H1 (cell line): ENCODE measurements at regions not wholly inside any gene's neighbourhood (a gene's known extent, or its start where the extent isn't known, plus 50 kb on each side); places are given as distances from the start of the nearest gene placed in this dataset.

Experiments
- CTCF ChIA-PET: fragments of 300-600 bp; sonication (Branson Sonifier 250); formaldehyde crosslinking; loops from one replicate; lab custom pipeline; 2021; ENCODE audit not compliant: partially characterized antibody; lab: Charles Lee
- POLR2A ChIA-PET: fragments of 300-600 bp; sonication (Branson Sonifier 250); formaldehyde crosslinking; loops from one replicate; lab custom pipeline; 2021; ENCODE audit warnings: inconsistent platforms; ENCODE audit not compliant: partially characterized antibody; lab: Charles Lee
- DNase-seq, 2 experiments: peaks; one replicate each; pipeline versions ENCODE4 v3.0.0 to v3.0.0-alpha.2; 2010 to 2022; ENCODE audit warnings: low spot score in 2 of 2, low read depth in 1 of 2, mixed read lengths in 1 of 2
- FAIRE-seq: peaks from 2 replicates; lab custom pipeline; 2011; peaks lifted over from hg19 to GRCh38; lab: Jason Lieb, UNC
- H2AFZ ChIP-seq: 2 replicates; pipeline ENCODE4 v1.8.1; 2012; ENCODE audit warnings: low read length, inconsistent platforms
- H2AK5ac ChIP-seq: 2 replicates; pipeline ENCODE4 v1.6.1; 2013; ENCODE audit warnings: low read depth, low read length
- H2BK120ac ChIP-seq: replicated peaks from 2 replicates; pipeline ENCODE3; 2013; ENCODE audit warnings: low read depth, low read length, inconsistent platforms
- H2BK12ac ChIP-seq: 2 replicates; pipeline ENCODE4 v1.6.1; 2013; ENCODE audit warnings: low read depth, low read length
- H2BK15ac ChIP-seq: 2 replicates; pipeline ENCODE4 v1.6.1; 2013; ENCODE audit warnings: low read length
- H2BK20ac ChIP-seq: 2 replicates; pipeline ENCODE4 v1.6.1; 2013; ENCODE audit warnings: low read length
- H2BK5ac ChIP-seq: 2 replicates; pipeline ENCODE4 v1.6.1; 2013; ENCODE audit warnings: low read depth, low read length
- H3K14ac ChIP-seq: 2 replicates; pipeline ENCODE4 v1.6.1; 2013; ENCODE audit warnings: inconsistent platforms; ENCODE audit not compliant: insufficient read length
- H3K18ac ChIP-seq: 2 replicates; pipeline ENCODE4 v1.6.1; 2013; ENCODE audit warnings: low read length; ENCODE audit errors: extremely low read depth
- H3K23ac ChIP-seq: 2 replicates; pipeline ENCODE4 v1.6.1; 2013; ENCODE audit warnings: inconsistent platforms; ENCODE audit not compliant: insufficient read length
- H3K23me2 ChIP-seq: 2 replicates; pipeline ENCODE4 v1.6.1; 2013; ENCODE audit warnings: low read depth, low read length
- H3K27ac ChIP-seq: 2 replicates; pipeline ENCODE4 v1.6.1; 2011; ENCODE audit warnings: low read depth, low read length, inconsistent platforms
- H3K27me3 ChIP-seq, 4 experiments: replicated peaks in 1 of 4; 1 replicate in 1 of 4; 2 replicates in 3 of 4; pipeline versions ENCODE4 v1.6.1 to v1.8.1; 2011 to 2013; ENCODE audit warnings: low read length in 3 of 4, mild to moderate bottlenecking in 3 of 4, inconsistent platforms in 2 of 4, mixed read lengths in 2 of 4, moderate library complexity in 1 of 4; ENCODE audit not compliant: control insufficient read depth in 3 of 4, insufficient read depth in 3 of 4; ENCODE audit errors: extremely low read depth in 1 of 4
- H3K36me3 ChIP-seq, 4 experiments: 2 replicates each; pipeline versions ENCODE4 v1.6.1 to v1.8.1; 2011 to 2013; ENCODE audit warnings: mild to moderate bottlenecking in 4 of 4, low read length in 3 of 4, moderate library complexity in 2 of 4, control low read depth in 1 of 4, inconsistent platforms in 1 of 4; ENCODE audit not compliant: insufficient read depth in 4 of 4, control insufficient read depth in 2 of 4
- H3K4ac ChIP-seq: replicated peaks from 2 replicates; pipeline ENCODE3; 2013; ENCODE audit warnings: low read length, low read depth, mixed read lengths, inconsistent platforms; ENCODE audit not compliant: insufficient read length
- H3K4me1 ChIP-seq, 4 experiments: replicated peaks in 1 of 4; 1 replicate in 1 of 4; 2 replicates in 3 of 4; pipeline versions ENCODE4 v1.6.1 to v1.8.1; 2011 to 2013; ENCODE audit warnings: low read length in 3 of 4, inconsistent platforms in 2 of 4, mixed read lengths in 1 of 4; ENCODE audit not compliant: insufficient read depth in 4 of 4, control insufficient read depth in 3 of 4
- H3K4me2 ChIP-seq, 2 experiments: 2 replicates each; pipeline versions ENCODE4 v1.6.1 to v1.8.1; 2011 to 2013; ENCODE audit warnings: low read depth in 2 of 2, low read length in 2 of 2, control low read depth in 1 of 2, inconsistent platforms in 1 of 2, mild to moderate bottlenecking in 1 of 2; ENCODE audit not compliant: insufficient read depth in 1 of 2
- H3K4me3 ChIP-seq, 4 experiments: fragments of 200-600, 300-600 bp in 1 of 4; sonication (generic), shearing (Covaris generic), sonication (Bioruptor Twin) in 1 of 4; 2 replicates each; pipeline versions ENCODE4 v1.5.1 to v1.8.1; 2011 to 2016; ENCODE audit warnings: low read length in 4 of 4, low read depth in 3 of 4, control low read depth in 2 of 4, inconsistent platforms in 2 of 4, mild to moderate bottlenecking in 2 of 4, mixed read lengths in 1 of 4, moderate library complexity in 1 of 4; ENCODE audit not compliant: insufficient read depth in 2 of 4; ENCODE audit errors: extremely low read depth in 1 of 4
- H3K56ac ChIP-seq: replicated peaks from 2 replicates; pipeline ENCODE3; 2013; ENCODE audit warnings: low read depth, mild to moderate bottlenecking, mixed read lengths, low read length, inconsistent platforms; ENCODE audit not compliant: insufficient read length
- H3K79me1 ChIP-seq: 2 replicates; pipeline ENCODE4 v1.6.1; 2013; ENCODE audit warnings: low read depth, low read length, control low read depth
- H3K79me2 ChIP-seq, 2 experiments: 2 replicates each; pipeline versions ENCODE4 v1.6.1 to v1.8.1; 2012 to 2013; ENCODE audit warnings: low read length in 2 of 2, mild to moderate bottlenecking in 2 of 2, inconsistent platforms in 1 of 2; ENCODE audit not compliant: insufficient read depth in 2 of 2, control insufficient read depth in 1 of 2
- H3K9ac ChIP-seq, 4 experiments: replicated peaks in 1 of 4; 1 replicate in 1 of 4; 2 replicates in 3 of 4; pipeline versions ENCODE4 v1.6.1 to v1.8.1; 2011 to 2013; ENCODE audit warnings: low read depth in 3 of 4, low read length in 3 of 4, control low read depth in 2 of 4, mild to moderate bottlenecking in 2 of 4, moderate library complexity in 2 of 4, inconsistent platforms in 1 of 4; ENCODE audit errors: extremely low read depth in 1 of 4
- H3K9me3 ChIP-seq, 2 experiments: 2 replicates each; pipeline versions ENCODE4 v1.6.1 to v1.8.1; 2012 to 2013; ENCODE audit warnings: mild to moderate bottlenecking in 2 of 2, moderate library complexity in 2 of 2, control low read depth in 1 of 2, inconsistent platforms in 1 of 2, low read depth in 1 of 2, low read length in 1 of 2, mixed read lengths in 1 of 2; ENCODE audit not compliant: insufficient read depth in 2 of 2
- H4K20me1 ChIP-seq, 2 experiments: replicated peaks in 1 of 2; 2 replicates each; pipeline versions ENCODE3 to v1.8.1; 2011 to 2013; ENCODE audit warnings: inconsistent platforms in 2 of 2, low read length in 2 of 2, mild to moderate bottlenecking in 1 of 2; ENCODE audit not compliant: insufficient read depth in 2 of 2, control insufficient read depth in 1 of 2
- H4K5ac ChIP-seq: 2 replicates; pipeline ENCODE4 v1.6.1; 2013; ENCODE audit warnings: low read length, low read depth, mixed read lengths, inconsistent platforms; ENCODE audit not compliant: insufficient read length
- H4K8ac ChIP-seq: 2 replicates; pipeline ENCODE4 v1.8.0; 2013; ENCODE audit warnings: mild to moderate bottlenecking, moderate library complexity, low read length, inconsistent platforms; ENCODE audit not compliant: insufficient read depth; ENCODE audit errors: extremely low read depth
- H4K91ac ChIP-seq: replicated peaks from 2 replicates; pipeline ENCODE3; 2013; ENCODE audit warnings: low read length, mixed read lengths, inconsistent platforms; ENCODE audit not compliant: insufficient read length
- BACH1 ChIP-seq: IDR thresholded peaks from 2 replicates; pipeline ENCODE4 v1.6.1; 2012; ENCODE audit warnings: low read length, improper control_type of control experiment
- CBX5 ChIP-seq: fragments of 300-800, 300-1000 bp; sonication (generic); IDR thresholded peaks from 2 replicates; pipeline ENCODE4 v1.7.1; 2016; ENCODE audit warnings: antibody characterized with exemption, low read length, low read depth
- CEBPB ChIP-seq: IDR thresholded peaks from 2 replicates; pipeline ENCODE4 v1.6.1; 2012; ENCODE audit warnings: low read depth, low read length
- CHD2 ChIP-seq: IDR thresholded peaks from 2 replicates; pipeline ENCODE4 v1.6.1; 2012; ENCODE audit warnings: low read length, improper control_type of control experiment
- CREB1 ChIP-seq: IDR thresholded peaks from 2 replicates; pipeline ENCODE4 v1.6.1; 2012; ENCODE audit warnings: inconsistent platforms
- CTBP2 ChIP-seq: IDR thresholded peaks from 2 replicates; pipeline ENCODE4 v1.7.0; 2011; ENCODE audit warnings: borderline replicate concordance, mild to moderate bottlenecking, moderate library complexity, mixed read lengths, low read length; ENCODE audit not compliant: insufficient read depth, insufficient read length
- JUN ChIP-seq: IDR thresholded peaks from 2 replicates; pipeline ENCODE4 v1.6.1; 2011; ENCODE audit warnings: low read depth, mild to moderate bottlenecking, improper control_type of control experiment, low read length
- KDM1A ChIP-seq: fragments of 200-600, 300-600 bp; sonication (generic); IDR thresholded peaks from 2 replicates; pipeline ENCODE4 v1.7.1; 2016; ENCODE audit warnings: mild to moderate bottlenecking, low read length, borderline replicate concordance
- NRF1 ChIP-seq: IDR thresholded peaks from 2 replicates; pipeline ENCODE4 v1.6.1; 2011; ENCODE audit warnings: mild to moderate bottlenecking, low read depth, low read length, improper control_type of control experiment
- RNF2 ChIP-seq: fragments of 200-900, 300-1000 bp; sonication (generic); IDR thresholded peaks from 2 replicates; pipeline ENCODE4 v1.7.1; 2016; ENCODE audit warnings: borderline replicate concordance, low read depth, mild to moderate bottlenecking, antibody characterized with exemption, low read length; ENCODE audit not compliant: poor library complexity, severe bottlenecking; ENCODE audit errors: missing control alignments
- RXRA ChIP-seq: IDR thresholded peaks from 2 replicates; pipeline ENCODE4 v1.6.1; 2011; ENCODE audit warnings: low read depth, mild to moderate bottlenecking, low read length, moderate library complexity; ENCODE audit not compliant: insufficient read depth
- SIN3A ChIP-seq, 2 experiments: IDR thresholded peaks in 1 of 2; conservative IDR thresholded peaks in 1 of 2; 2 replicates each; pipeline ENCODE4 v1.6.1; 2011 to 2012; ENCODE audit warnings: low read length in 2 of 2, improper control_type of control experiment in 1 of 2, low read depth in 1 of 2, mild to moderate bottlenecking in 1 of 2
- SIX5 ChIP-seq: IDR thresholded peaks from 2 replicates; pipeline ENCODE4 v1.6.1; 2011; ENCODE audit warnings: mild to moderate bottlenecking, low read depth, low read length
- SP2 ChIP-seq: IDR thresholded peaks from 2 replicates; pipeline ENCODE4 v1.6.1; 2012; ENCODE audit warnings: mild to moderate bottlenecking, low read length, inconsistent platforms
- SP4 ChIP-seq: IDR thresholded peaks from 2 replicates; pipeline ENCODE4 v1.6.1; 2012; ENCODE audit warnings: low read length, inconsistent platforms
- TBP ChIP-seq: IDR thresholded peaks from 2 replicates; pipeline ENCODE4 v1.6.1; 2011; ENCODE audit warnings: low read depth, low read length, improper control_type of control experiment
- YY1 ChIP-seq: IDR thresholded peaks from 2 replicates; pipeline ENCODE4 v1.6.1; 2011; ENCODE audit warnings: low read depth, mild to moderate bottlenecking, low read length
- WGBS, 2 experiments: shearing (Covaris generic) in 1 of 2; methylation state at CpG; one replicate each; pipeline versions ENCODE4 v1.1.6 to v1.1.7; 2013 to 2015; ENCODE audit warnings: low lambda C conversion rate in 2 of 2, mixed read lengths in 2 of 2, inconsistent platforms in 1 of 2, low coverage in 1 of 2, missing lambda C conversion rate in 1 of 2; ENCODE audit not compliant: insufficient replicate concordance in 2 of 2, insufficient coverage in 1 of 2, insufficient read length in 1 of 2; ENCODE audit errors: extremely low coverage in 1 of 2, missing lambda C conversion rate in 1 of 2; 5-methylcytosine and 5-hydroxymethylcytosine counted together

GRCh38 chr3:80470433-80470832 lies 702.6 kb upstream of the ROBO1 start:
- H2AK5ac ChIP-seq = no peak overlapping the region
- no peak for FAIRE-seq
- TF ChIP-seq CBX5 (no peak), SIX5 (no peak), CEBPB (no peak), CHD2 (no peak), CREB1 (no peak), YY1 (no peak), BACH1 (no peak), CTBP2 (no peak), KDM1A (no peak), RNF2 (no peak), TBP (no peak), NRF1 (no peak), SP2 (no peak), RXRA (no peak), JUN (no peak), SIN3A (conservative IDR thresholded peaks at IDR 0.05 in 1 of 2, IDR thresholded peaks at IDR 0.05 in 1 of 2; ENCODE audit: low read depth in 1 of 2, low read length in 2 of 2) (no peak), SP4 (no peak)

More at GRCh38 chr3:80470433-80470832, 702.6 kb upstream of the ROBO1 start:
- Histone ChIP-seq H2BK20ac (no peak overlapping the region), H2BK5ac (no peak overlapping the region), H3K36me3 (no peaks in the 10 kb centered on the region), H4K20me1 (no peaks in the 10 kb centered on the region), H4K91ac (no peak overlapping the region), H3K14ac (no peak overlapping the region), H2BK15ac (no peak overlapping the region), H4K5ac (no peak overlapping the region), H3K79me2 (no peaks in the 10 kb centered on the region), H3K4me1 (no peaks in the 10 kb centered on the region), H2BK12ac (no peak overlapping the region), H2BK120ac (no peak overlapping the region), H3K9me3 (no peaks in the 10 kb centered on the region; a peak in 1 of 4 replicates), H3K23ac (no peak overlapping the region), H4K8ac (no peak overlapping the region), H3K56ac (no peak overlapping the region), H3K4ac (no peak overlapping the region), H2AFZ (no peak overlapping the region), H3K9ac (no peak overlapping the region), H3K27me3 (no peaks in the 10 kb centered on the region), H3K27ac (no peak overlapping the region), H3K18ac (no peak overlapping the region), H3K23me2 (no peaks in the 10 kb centered on the region), H3K4me2 (no peak overlapping the region), H3K79me1 (no peaks in the 10 kb centered on the region), H3K4me3 (no peak overlapping the region)
- 91% methylated on average over 2 of the region's 2 CpGs; no CpG with 5 or more reads in 1 of the 2 experiments for WGBS, 2 experiments
- DNase-seq = no peak
- CTCF ChIA-PET = no interaction called here
- POLR2A ChIA-PET = no interaction called here
